NT2/D1 (cell line): ENCODE measurements at regions not wholly inside any gene's neighbourhood (a gene's known extent, or its start where the extent isn't known, plus 50 kb on each side); places are given as distances from the start of the nearest gene placed in this dataset.

Source experiments
- SUZ12 ChIP-seq: IDR thresholded peaks from 2 replicates; pipeline ENCODE4 v1.6.1; 2011; ENCODE audit not compliant: insufficient read length, insufficient read depth; ENCODE audit errors: extremely low read depth
- YY1 ChIP-seq: IDR thresholded peaks from 2 replicates; pipeline ENCODE4 v1.6.1; 2011; ENCODE audit not compliant: insufficient read length, insufficient read depth

GRCh38 chr10:57898231-57898630 lies 369.5 kb downstream of the IPMK start:
- TF ChIP-seq YY1: no peak
- no peak for TF ChIP-seq SUZ12
